MM.1S (cell line): ENCODE measurements at regions not wholly inside any gene's neighbourhood (a gene's known extent, or its start where the extent isn't known, plus 50 kb on each side); places are given as distances from the start of the nearest gene placed in this dataset.

Source experiments
- CTCF ChIP-seq: fragments of 300-600 bp; sonication (generic); IDR thresholded peaks from 2 replicates; pipeline ENCODE4 v1.5.1; 2016; ENCODE audit warnings: antibody characterized with exemption, low read length, mixed read lengths
- EZH2 ChIP-seq: fragments of 300-600 bp; sonication (generic); optimal IDR thresholded peaks from 2 replicates; pipeline ENCODE3; 2017; ENCODE audit warnings: low read depth, mild to moderate bottlenecking, antibody characterized with exemption, low read length, mixed read lengths

- TF ChIP-seq CTCF, result no peak
- no peak for TF ChIP-seq EZH2
These were observed 75.2 kb upstream of the NGF start for GRCh38 chr1:115413208-115413607.
